Upper lobe of left lung (tissue), 6 donors: ENCODE measurements at regions not wholly inside any gene's neighbourhood (a gene's known extent, or its start where the extent isn't known, plus 50 kb on each side); places are given as distances from the start of the nearest gene placed in this dataset.

Experiments
- ATAC-seq, 2 donors: fragments of 200-7000 bp; cut with Tn5 transposase; one replicate each; pipeline ENCODE4 v1.9.1; 2022; ENCODE audit warnings: mild to moderate bottlenecking in 2 of 2, moderate library complexity in 2 of 2; ENCODE audit not compliant: low FRiP score in 2 of 2
- DNase-seq, 2 donors: peaks; one replicate each; pipeline ENCODE4 v3.0.0-alpha.2; 2019 to 2020
- H3K27ac ChIP-seq, 4 donors: fragments of 200-600 bp; sonication (generic); one replicate each; pipeline ENCODE4 v1.5.1; 2016 to 2019
- H3K27me3 ChIP-seq, 4 donors: fragments of 200-600 bp; sonication (generic); one replicate each; pipeline ENCODE4 v1.5.1; 2017 to 2019
- H3K36me3 ChIP-seq, 4 donors: fragments of 200-600 bp; sonication (generic); one replicate each; pipeline ENCODE4 v1.5.1; 2016 to 2019
- H3K4me1 ChIP-seq, 4 donors: fragments of 200-600 bp; sonication (generic); one replicate each; pipeline ENCODE4 v1.5.1; 2018 to 2019
- H3K4me3 ChIP-seq, 4 donors: fragments of 200-600 bp; sonication (generic); one replicate each; pipeline ENCODE4 v1.5.1; 2017 to 2019; ENCODE audit warnings: mild to moderate bottlenecking in 2 of 4, moderate library complexity in 1 of 4
- H3K9me3 ChIP-seq, 4 donors: fragments of 200-600 bp; sonication (generic); one replicate each; pipeline ENCODE4 v1.5.1; 2018 to 2019
- CTCF ChIP-seq, 6 experiments: fragments of 450-650 bp in 4 of 6; fragments of 200-600 bp in 2 of 6; sonication (generic) in 2 of 6; IDR thresholded peaks; one replicate each; pipeline ENCODE4 v1.5.1; 2016 to 2019; ENCODE audit warnings: antibody characterized with exemption in 6 of 6
- EP300 ChIP-seq, 4 donors: sonication (generic); formaldehyde crosslinking; IDR thresholded peaks; one replicate each; pipeline ENCODE4 v1.5.1; 2017; ENCODE audit warnings: antibody characterized with exemption in 4 of 4, control low read depth in 2 of 4
- POLR2A ChIP-seq, 4 donors: fragments of 450-650 bp; IDR thresholded peaks; one replicate each; pipeline ENCODE4 v1.5.1; 2016 to 2017; ENCODE audit warnings: antibody characterized with exemption in 4 of 4, mild to moderate bottlenecking in 2 of 4
- POLR2AphosphoS5 ChIP-seq, 2 donors: sonication (generic); formaldehyde crosslinking; IDR thresholded peaks; one replicate each; pipeline ENCODE4 v1.5.1; 2017; ENCODE audit warnings: antibody characterized with exemption in 2 of 2
- WGBS, 2 donors: methylation state at CpG; one replicate each; pipeline ENCODE4 v1.1.5; 2017 to 2018; 5-methylcytosine and 5-hydroxymethylcytosine counted together
- donor health status: DM: no; HTN: no; CAD: no; lungs with moderate emphysema.
- donor health status: DM: no; HTN: yes; CAD: no; lungs with severe emphysema.

DNA sequence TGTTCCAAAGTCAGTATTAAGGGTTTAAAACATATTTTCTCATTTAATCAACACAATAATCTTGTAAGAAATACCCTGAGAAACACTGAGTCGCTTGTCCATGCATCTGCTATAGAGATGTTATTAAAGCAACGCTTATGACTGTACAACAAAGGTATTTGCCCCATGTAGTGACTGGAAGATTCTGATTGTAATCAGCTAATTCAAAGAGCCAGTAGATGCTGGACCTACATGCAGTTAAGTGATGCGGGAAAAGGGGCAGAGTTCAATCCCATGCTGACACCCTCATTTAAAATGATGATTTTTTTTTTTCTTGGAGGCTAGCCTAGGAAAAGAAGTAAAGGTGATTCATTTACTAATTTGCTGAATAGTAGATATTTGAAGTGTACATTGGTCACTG is 149.3 kb upstream of the MTAP start:
- 74 to 85% methylated on average over 3 of the region's 3 CpGs for WGBS, 2 donors
- H3K9me3 ChIP-seq, result no peaks in the 10 kb centered on the region
- no peak overlapping the region for H3K4me3 ChIP-seq
- H3K27me3 ChIP-seq, result no peaks in the 10 kb centered on the region
- H3K4me1 ChIP-seq, result no peaks in the 10 kb centered on the region
- DNase-seq, result no peak
- TF ChIP-seq EP300 (IDR thresholded peaks at IDR 0.05), result no peak
- no peak for TF ChIP-seq POLR2A (IDR thresholded peaks at IDR 0.05)
- no peak for TF ChIP-seq POLR2AphosphoS5 (IDR thresholded peaks at IDR 0.05)
- no peak for TF ChIP-seq CTCF (IDR thresholded peaks at IDR 0.05)
- H3K27ac ChIP-seq, result no peak overlapping the region
- H3K36me3 ChIP-seq, result no peaks in the 10 kb centered on the region
- no peak for ATAC-seq

DNA sequence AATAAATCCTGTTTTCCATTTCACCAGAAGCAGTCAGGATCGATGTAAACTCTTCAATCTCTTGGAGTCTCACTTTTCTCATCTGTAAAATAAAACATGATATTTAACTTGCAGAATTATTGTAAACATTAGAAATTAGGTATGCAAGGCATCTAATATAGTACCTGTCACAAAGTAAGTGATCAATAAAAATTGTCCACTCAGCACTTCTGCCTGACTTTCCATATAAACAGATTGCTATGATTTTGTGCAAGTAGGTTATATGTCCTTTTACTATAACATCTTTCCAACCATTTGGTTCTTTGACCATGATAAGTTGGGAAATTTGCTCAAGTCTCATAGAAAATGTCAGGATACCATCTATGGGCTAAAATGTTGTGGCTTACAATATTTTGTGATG is 148.8 kb upstream of the MTAP start:
- Histone ChIP-seq H3K9me3 (no peaks in the 10 kb centered on the region), H3K4me3 (no peak overlapping the region), H3K27ac (no peak overlapping the region), H3K27me3 (no peaks in the 10 kb centered on the region), H3K36me3 (no peaks in the 10 kb centered on the region), H3K4me1 (no peaks in the 10 kb centered on the region)
- 67 to 70% methylated on average over 1 of the region's 1 CpG for WGBS, 2 donors
- TF ChIP-seq POLR2A (IDR thresholded peaks at IDR 0.05) (no peak), EP300 (IDR thresholded peaks at IDR 0.05) (no peak), POLR2AphosphoS5 (IDR thresholded peaks at IDR 0.05) (no peak)
- ATAC-seq (no peak), DNase-seq (no peak)

DNA sequence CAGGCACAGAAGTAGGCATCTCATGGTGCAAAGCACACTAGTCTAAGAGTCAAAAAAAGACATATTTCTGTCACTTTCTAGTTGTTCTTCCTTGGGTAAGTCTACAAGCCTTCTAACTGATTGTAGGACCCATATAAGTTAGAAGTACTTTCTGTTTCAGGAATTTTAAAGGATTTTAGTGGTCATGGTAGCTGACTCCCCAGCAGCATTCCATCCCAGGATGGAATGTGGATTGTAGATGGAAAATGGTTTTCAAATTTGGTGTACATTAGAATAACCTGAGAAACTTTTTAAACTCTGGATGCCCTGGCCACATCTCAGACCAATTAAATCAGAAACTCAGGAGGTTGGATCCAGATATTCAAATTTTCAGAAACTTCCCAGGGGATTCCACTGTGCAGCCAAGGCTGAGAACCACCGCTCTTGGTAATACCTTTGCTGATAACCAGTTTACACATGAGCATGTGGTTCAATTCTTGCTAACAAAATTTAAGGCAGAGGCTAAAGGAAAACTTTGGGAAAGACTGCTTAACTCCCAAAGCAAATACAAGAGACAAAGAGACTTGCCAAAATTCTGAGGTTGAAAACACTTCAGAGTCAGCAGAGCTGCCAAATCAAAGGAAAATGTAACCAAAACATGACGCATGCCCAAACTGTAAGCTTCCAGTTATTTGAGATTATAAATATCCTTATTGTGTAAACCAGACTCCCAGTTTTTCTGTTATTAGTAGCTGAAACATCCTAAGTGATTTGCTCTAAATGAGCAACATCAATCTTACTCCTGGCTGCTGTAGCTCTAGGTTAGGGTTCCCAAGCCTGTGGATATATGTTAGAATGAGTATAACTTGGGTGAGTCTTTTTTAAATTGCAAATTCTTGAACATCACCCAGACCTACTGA is 145.4 kb upstream of the MTAP start:
- TF ChIP-seq POLR2AphosphoS5 (IDR thresholded peaks at IDR 0.05) (no peak), CTCF (IDR thresholded peaks at IDR 0.05) (no peak), POLR2A (IDR thresholded peaks at IDR 0.05) (no peak)
- no peak overlapping the region for H3K4me3 ChIP-seq
- 48 to 56% methylated on average over 2 of the region's 2 CpGs for WGBS, 2 donors
- H3K36me3 ChIP-seq, result no peaks in the 10 kb centered on the region
- no peaks in the 10 kb centered on the region for H3K4me1 ChIP-seq
- H3K27ac ChIP-seq, result no peak overlapping the region
- no peaks in the 10 kb centered on the region for H3K9me3 ChIP-seq
- H3K27me3 ChIP-seq, result no peaks in the 10 kb centered on the region
- DNase-seq (no peak), ATAC-seq (peak in 1 of 2 donors; percentile 70)

DNA sequence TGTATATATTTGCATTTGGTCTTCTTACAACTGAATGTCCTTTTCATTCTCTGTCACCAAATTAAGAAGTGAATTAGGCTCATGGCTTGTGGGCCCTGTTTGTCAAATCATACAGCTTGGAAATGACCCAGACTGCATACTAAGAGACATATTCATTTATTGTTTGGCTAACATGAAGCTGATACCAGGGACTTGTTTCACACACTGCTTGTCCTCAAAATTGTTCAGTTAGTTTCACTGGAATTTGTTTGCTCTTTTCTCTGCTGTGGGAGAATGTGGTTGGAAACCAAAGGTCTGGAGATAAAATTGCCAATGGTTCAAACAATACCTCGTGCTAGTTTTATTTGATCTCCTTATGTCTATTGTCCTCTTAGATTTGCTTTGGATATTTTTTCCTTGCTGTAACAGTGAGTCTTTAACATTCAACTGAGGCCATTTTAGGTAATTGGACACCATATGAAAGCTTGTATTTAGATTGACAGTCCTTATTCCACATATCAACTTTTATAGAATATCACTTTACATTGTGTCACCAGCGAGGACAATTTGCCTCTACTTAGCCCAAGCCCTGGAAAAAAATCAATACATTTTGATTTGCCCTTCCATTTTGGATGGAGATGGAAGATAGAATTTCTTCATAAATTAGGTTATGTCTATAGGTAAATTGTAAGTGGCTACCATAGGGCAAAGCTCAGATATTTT is 144.3 kb upstream of the MTAP start:
- WGBS, 2 donors, result 69 to 79% methylated on average over 2 of the region's 2 CpGs
- no peaks in the 10 kb centered on the region for H3K27me3 ChIP-seq
- TF ChIP-seq CTCF (IDR thresholded peaks at IDR 0.05) (no peak), POLR2AphosphoS5 (IDR thresholded peaks at IDR 0.05) (no peak), EP300 (IDR thresholded peaks at IDR 0.05) (no peak), POLR2A (IDR thresholded peaks at IDR 0.05) (no peak)
- no peaks in the 10 kb centered on the region for H3K36me3 ChIP-seq
- no peak overlapping the region for H3K4me3 ChIP-seq
- DNase-seq (no peak), ATAC-seq (no peak)
- H3K27ac ChIP-seq, result no peak overlapping the region
- H3K4me1 ChIP-seq, result no peaks in the 10 kb centered on the region
- H3K9me3 ChIP-seq, result no peaks in the 10 kb centered on the region

GRCh38 chr9:21660976-21661375 is 141.5 kb upstream of the MTAP start:
- H3K4me3 ChIP-seq, result no peak overlapping the region
- no peaks in the 10 kb centered on the region for H3K36me3 ChIP-seq
- H3K9me3 ChIP-seq, result no peaks in the 10 kb centered on the region
- DNase-seq (no peak), ATAC-seq (no peak)
- H3K27ac ChIP-seq, result no peak overlapping the region
- no peaks in the 10 kb centered on the region for H3K27me3 ChIP-seq
- H3K4me1 ChIP-seq, result no peaks in the 10 kb centered on the region
- TF ChIP-seq POLR2AphosphoS5 (IDR thresholded peaks at IDR 0.05) (no peak), CTCF (IDR thresholded peaks at IDR 0.05) (no peak), EP300 (IDR thresholded peaks at IDR 0.05) (no peak), POLR2A (IDR thresholded peaks at IDR 0.05) (no peak)
